GM21737 (cell line): ENCODE measurements at regions not wholly inside any gene's neighbourhood (a gene's known extent, or its start where the extent isn't known, plus 50 kb on each side); places are given as distances from the start of the nearest gene placed in this dataset.

Experiments used
- ATAC-seq: cut with Tn5 transposase; IDR thresholded peaks from one replicate; pipeline ENCODE4 v1.9.1; 2021; ENCODE audit warnings: mild to moderate bottlenecking, moderate library complexity; ENCODE audit not compliant: unreplicated experiment

GRCh38 chr3:99542767-99543518 is 95.5 kb upstream of the COL8A1 start:
- ATAC-seq, result peak; percentile 57

DNA sequence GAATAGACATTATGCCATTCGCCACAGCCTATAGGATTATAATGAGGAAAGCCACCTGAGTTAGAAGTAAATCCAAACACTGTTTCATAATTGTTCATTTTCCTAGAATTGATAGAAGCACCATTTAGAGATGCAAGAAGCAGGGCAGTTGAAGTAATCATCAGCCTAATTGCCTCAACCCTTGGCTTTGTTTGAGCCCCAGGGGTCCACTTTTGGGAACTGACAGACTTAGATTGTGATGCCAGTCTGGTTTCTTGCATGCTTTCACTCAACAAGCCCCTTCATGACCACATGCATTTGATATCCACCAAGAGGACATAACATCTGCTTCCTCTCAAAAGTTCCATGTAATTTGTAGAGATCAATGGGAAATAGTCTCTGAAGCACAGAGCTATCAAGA is 97.2 kb upstream of the COL8A1 start:
- no peak for ATAC-seq

GRCh38 chr3:99537416-99537815 is 101.0 kb upstream of the COL8A1 start:
- no peak for ATAC-seq

GRCh38 chr3:99536555-99537314 is 101.7 kb upstream of the COL8A1 start:
- no peak for ATAC-seq

GRCh38 chr3:99534951-99535704 is 103.3 kb upstream of the COL8A1 start:
- no peak for ATAC-seq

- ATAC-seq, result no peak
Measured at GRCh38 chr3:99532246-99532645, 106.1 kb upstream of the COL8A1 start.

- ATAC-seq, result no peak
Measured at GRCh38 chr3:99529265-99529664, 109.1 kb upstream of the COL8A1 start.

DNA sequence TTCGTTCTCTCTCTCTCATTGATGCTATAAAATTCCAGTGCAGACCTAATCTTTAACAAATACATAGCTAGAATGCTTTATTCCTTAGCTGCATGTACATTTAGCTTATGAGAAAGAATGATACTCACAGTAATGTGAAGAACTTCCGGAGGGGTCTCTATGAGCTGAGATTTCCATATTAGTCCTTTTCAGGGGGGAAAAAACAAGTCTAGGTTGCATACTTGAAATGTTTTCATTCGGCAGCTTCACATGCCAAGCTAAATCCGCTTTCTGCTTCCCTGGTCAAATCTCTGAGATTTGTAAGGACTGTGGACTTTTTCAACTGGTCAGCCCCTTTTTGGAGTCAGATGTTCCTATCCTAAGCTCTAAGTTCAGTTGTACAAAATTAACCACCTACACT is 111.5 kb upstream of the COL8A1 start:
- no peak for ATAC-seq

- ATAC-seq, result no peak
Measured at GRCh38 chr3:99524559-99524958, 113.8 kb upstream of the COL8A1 start.

GRCh38 chr3:99523431-99524127 is 114.8 kb upstream of the COL8A1 start:
- no peak for ATAC-seq

- ATAC-seq, result no peak
Measured at GRCh38 chr3:99522147-99522546, 116.2 kb upstream of the COL8A1 start.

- ATAC-seq, result no peak
Measured at GRCh38 chr3:99521551-99521950, 116.8 kb upstream of the COL8A1 start.

DNA sequence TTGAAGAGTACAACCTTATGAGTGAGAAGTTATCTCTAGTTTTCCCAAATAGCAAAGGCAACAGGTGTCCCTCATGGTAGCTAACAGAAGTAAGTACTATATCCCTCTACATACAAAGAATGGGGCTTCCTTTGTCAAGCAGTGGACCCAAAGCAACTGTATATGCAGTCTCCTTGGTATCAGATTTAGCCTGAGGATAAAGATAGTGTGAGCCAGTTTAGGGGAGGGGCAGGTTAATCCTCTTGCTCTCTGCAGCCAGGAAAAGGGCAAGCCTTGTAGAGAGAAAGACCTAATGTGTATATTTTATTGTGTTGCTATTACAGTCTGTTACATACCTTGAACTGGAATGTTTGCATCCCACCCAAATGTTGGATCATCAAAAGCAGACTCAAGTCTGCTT is 117.9 kb upstream of the COL8A1 start:
- ATAC-seq, result no peak

DNA sequence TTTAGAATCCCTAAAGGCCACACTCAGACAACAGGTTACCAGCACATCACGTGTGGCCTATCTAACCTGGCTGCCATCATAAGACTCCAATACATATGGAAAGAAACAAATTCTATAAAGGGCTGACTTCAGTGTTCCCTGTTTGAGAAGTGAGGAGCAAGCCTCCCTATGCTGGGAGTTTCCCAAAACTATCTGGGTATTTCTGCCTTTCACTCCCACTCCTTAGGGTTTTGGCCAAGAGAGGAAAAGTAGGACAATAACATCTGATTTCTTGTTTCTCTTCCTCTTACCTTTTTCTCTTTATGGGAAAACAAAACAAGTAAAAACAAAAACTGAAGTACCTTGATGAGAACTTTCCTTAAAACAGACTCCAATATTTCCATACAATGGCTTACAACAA is 121.5 kb upstream of the COL8A1 start:
- no peak for ATAC-seq

DNA sequence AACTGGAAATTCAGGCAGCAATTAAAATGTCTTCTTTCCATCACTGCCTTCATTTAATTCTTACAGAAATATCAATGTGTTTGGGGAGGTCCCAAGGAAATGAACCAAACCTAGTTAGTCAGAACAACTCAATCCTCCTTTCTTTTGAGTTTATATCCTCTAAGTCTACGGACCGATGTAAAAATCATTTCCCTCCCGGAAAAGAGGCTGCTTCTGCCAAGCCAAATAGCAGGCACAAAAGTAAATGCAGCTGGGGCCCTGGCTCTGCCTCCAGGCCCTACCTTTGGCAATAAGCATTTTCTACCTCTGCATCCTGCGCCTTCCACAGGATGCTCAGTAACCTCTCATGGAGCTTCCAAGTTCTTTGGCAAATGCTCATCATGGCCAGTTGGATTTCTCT is 122.5 kb upstream of the COL8A1 start:
- no peak for ATAC-seq

DNA sequence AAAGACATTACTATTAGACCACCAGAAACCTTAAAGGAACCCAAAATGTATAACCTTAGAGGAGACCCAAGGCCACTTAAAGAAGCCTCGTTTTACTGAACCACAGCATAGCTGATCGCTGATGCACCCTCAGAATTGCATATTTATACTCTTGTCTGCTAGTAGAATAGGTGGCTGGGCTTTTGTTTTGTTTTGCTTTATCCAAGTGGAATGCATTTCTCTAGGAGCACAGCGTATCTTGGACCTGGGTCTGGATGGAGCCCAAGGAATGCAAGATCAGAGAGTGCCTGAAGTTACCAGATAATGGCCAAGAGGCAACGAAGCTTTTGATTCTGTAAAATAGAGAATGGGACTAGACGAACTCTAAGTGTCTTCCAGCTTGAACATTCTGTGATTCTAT is 129.2 kb upstream of the COL8A1 start:
- ATAC-seq, result no peak

- ATAC-seq, result no peak
Measured at GRCh38 chr3:99508191-99508590, 130.2 kb upstream of the COL8A1 start.

DNA sequence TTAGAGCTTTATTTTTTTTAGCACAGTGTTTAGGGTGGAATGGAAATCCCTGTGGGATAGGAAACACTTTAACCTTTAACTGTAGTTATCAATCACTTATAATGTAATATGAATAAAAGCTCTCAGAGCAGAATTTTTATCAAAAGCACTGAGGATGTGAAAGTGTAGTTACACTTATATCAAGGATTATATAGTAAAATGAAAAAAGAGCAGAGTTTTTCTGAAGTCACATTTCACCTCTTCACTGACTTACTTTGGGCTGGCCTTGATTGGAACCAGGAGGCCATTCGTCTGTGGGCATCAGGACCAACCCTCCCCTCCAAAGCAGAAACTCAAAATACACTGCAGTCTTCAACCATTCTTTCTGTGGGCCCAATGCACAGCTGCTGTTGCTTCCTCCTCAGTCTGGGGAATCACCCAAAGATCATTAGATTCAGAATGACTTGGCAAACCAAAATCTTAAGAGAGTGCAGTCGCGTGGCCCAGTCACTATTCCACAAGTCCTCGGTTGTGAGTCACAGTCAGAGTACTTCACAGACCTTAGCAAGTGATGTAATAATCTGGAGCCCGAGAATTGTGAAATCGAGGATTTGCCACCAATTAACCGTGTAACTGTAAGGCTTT is 132.6 kb upstream of the COL8A1 start:
- ATAC-seq, result peak; percentile 99

- no peak for ATAC-seq
Measured at GRCh38 chr3:99505200-99505599, 133.2 kb upstream of the COL8A1 start.

DNA sequence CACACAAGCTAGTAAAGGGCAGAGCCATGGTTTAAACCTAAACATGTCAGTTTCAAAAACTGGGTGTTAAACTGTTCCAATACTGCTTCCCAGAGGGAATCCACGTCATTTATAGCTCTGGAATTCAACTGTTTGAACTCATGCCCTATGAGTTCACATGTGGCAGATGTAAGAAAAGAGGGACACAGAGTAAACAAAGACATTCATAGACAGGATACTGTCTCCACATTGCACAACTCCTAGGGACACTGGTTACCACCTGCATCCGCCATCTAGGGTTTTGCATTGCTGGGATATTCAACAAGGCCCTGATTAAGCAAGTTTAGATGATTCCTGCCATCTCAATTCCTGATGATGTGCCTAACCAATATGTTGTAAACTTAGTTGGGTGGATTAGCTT is 134.1 kb upstream of the COL8A1 start:
- ATAC-seq, result no peak

- no peak for ATAC-seq
Measured at GRCh38 chr3:99503350-99503749, 135.0 kb upstream of the COL8A1 start.
